WTC11 (cell line): ENCODE measurements at regions not wholly inside any gene's neighbourhood (a gene's known extent, or its start where the extent isn't known, plus 50 kb on each side); places are given as distances from the start of the nearest gene placed in this dataset.

Experiments used
- ATAC-seq: fragments of 200-7000 bp; cut with Tn5 transposase; 2 replicates; pipeline ENCODE4 v1.10.0; 2021; ENCODE audit warnings: mild to moderate bottlenecking, moderate library complexity
- CTCF ChIA-PET: fragments of 300-600 bp; sonication (Branson Sonifier 250); formaldehyde crosslinking; loops from one replicate; lab custom pipeline; 2021; ENCODE audit warnings: antibody characterized with exemption; lab: Charles Lee
- POLR2A ChIA-PET: fragments of 350-600 bp; sonication (Branson Sonifier 250); formaldehyde crosslinking; loops from one replicate; lab custom pipeline; 2021; ENCODE audit warnings: antibody characterized with exemption; lab: Charles Lee
- DNase-seq: peaks from one replicate; pipeline ENCODE4 v3.0.0; 2021; ENCODE audit warnings: low spot score
- H3K27ac Mint-ChIP-seq: 2 replicates; pipeline ENCODE4 v1.8.0; 2021; ENCODE audit warnings: mixed read lengths
- H3K27me3 Mint-ChIP-seq: 2 replicates; pipeline ENCODE4 v1.8.0; 2021; ENCODE audit warnings: low read depth, mild to moderate bottlenecking, moderate library complexity, mixed read lengths
- H3K36me3 Mint-ChIP-seq: 2 replicates; pipeline ENCODE4 v1.8.0; 2021; ENCODE audit warnings: mixed read lengths
- H3K4me1 Mint-ChIP-seq: 2 replicates; pipeline ENCODE4 v1.8.0; 2022; ENCODE audit warnings: mixed read lengths
- H3K4me3 Mint-ChIP-seq: 2 replicates; pipeline ENCODE4 v1.8.0; 2021; ENCODE audit warnings: mild to moderate bottlenecking, moderate library complexity, mixed read lengths
- H3K9me3 Mint-ChIP-seq: 2 replicates; pipeline ENCODE4 v1.8.0; 2021; ENCODE audit warnings: mixed read lengths
- EMX1 ChIP-seq: fragments of 250-450 bp; sonication (Bioruptor Pico); IDR thresholded peaks from 2 replicates; pipeline ENCODE4 v1.8.0; 2021; ENCODE audit warnings: mild to moderate bottlenecking
- ESRRA ChIP-seq: sonication (generic); formaldehyde crosslinking; IDR thresholded peaks from 2 replicates; pipeline ENCODE4 v1.8.1; 2022; ENCODE audit warnings: mild to moderate bottlenecking, missing genetic modification reagents, borderline replicate concordance
- GABPB1 ChIP-seq: sonication (generic); formaldehyde crosslinking; IDR thresholded peaks from 2 replicates; pipeline ENCODE4 v1.8.1; 2023; ENCODE audit warnings: mild to moderate bottlenecking, missing genetic modification reagents
- HMGA2 ChIP-seq: fragments of 250-450 bp; sonication (Bioruptor Pico); IDR thresholded peaks from 2 replicates; pipeline ENCODE4 v1.4.0; 2021; ENCODE audit warnings: mild to moderate bottlenecking, moderate library complexity
- HMGXB4 ChIP-seq: sonication (generic); formaldehyde crosslinking; IDR thresholded peaks from 2 replicates; pipeline ENCODE4 v1.8.1; 2023; ENCODE audit warnings: mild to moderate bottlenecking, moderate library complexity, missing genetic modification reagents
- IRF1 ChIP-seq: sonication (generic); formaldehyde crosslinking; IDR thresholded peaks from 2 replicates; pipeline ENCODE4 v1.8.0; 2023; ENCODE audit warnings: missing genetic modification reagents
- IRF2 ChIP-seq: sonication (generic); formaldehyde crosslinking; IDR thresholded peaks from 2 replicates; pipeline ENCODE4 v1.8.0; 2022; ENCODE audit warnings: low read depth, missing genetic modification reagents, borderline replicate concordance
- JUN ChIP-seq: sonication (generic); formaldehyde crosslinking; IDR thresholded peaks from 2 replicates; pipeline ENCODE4 v1.8.0; 2023; ENCODE audit warnings: mild to moderate bottlenecking, missing genetic modification reagents
- MAX ChIP-seq: sonication (generic); formaldehyde crosslinking; IDR thresholded peaks from 2 replicates; pipeline ENCODE4 v1.8.0; 2022; ENCODE audit warnings: mild to moderate bottlenecking, missing genetic modification reagents
- MXD4 ChIP-seq: fragments of 250-450 bp; sonication (Bioruptor Pico); IDR thresholded peaks from 2 replicates; pipeline ENCODE4 v1.8.0; 2021; ENCODE audit warnings: mild to moderate bottlenecking, moderate library complexity, borderline replicate concordance
- NR2C2 ChIP-seq: sonication (generic); formaldehyde crosslinking; IDR thresholded peaks from 2 replicates; pipeline ENCODE4 v1.8.0; 2022; ENCODE audit warnings: mild to moderate bottlenecking, missing genetic modification reagents
- NR3C1 ChIP-seq: sonication (generic); formaldehyde crosslinking; conservative IDR thresholded peaks from 2 replicates; pipeline ENCODE4 v1.8.1; 2023; ENCODE audit warnings: low read depth, mild to moderate bottlenecking, missing genetic modification reagents
- PRDM15 ChIP-seq: sonication (generic); formaldehyde crosslinking; IDR thresholded peaks from 2 replicates; pipeline ENCODE4 v1.8.0; 2022; ENCODE audit warnings: missing genetic modification reagents
- RORB ChIP-seq: fragments of 250-450 bp; sonication (Bioruptor Pico); IDR thresholded peaks from 2 replicates; pipeline ENCODE4 v1.9.0; 2021; ENCODE audit warnings: mild to moderate bottlenecking
- SMAD3 ChIP-seq: sonication (generic); formaldehyde crosslinking; IDR thresholded peaks from 2 replicates; pipeline ENCODE4 v1.8.0; 2022; ENCODE audit warnings: missing genetic modification reagents, mild to moderate bottlenecking, borderline replicate concordance
- SP1 ChIP-seq: sonication (generic); formaldehyde crosslinking; conservative IDR thresholded peaks from 2 replicates; pipeline ENCODE4 v1.8.1; 2022; ENCODE audit warnings: missing genetic modification reagents
- ZNF232 ChIP-seq: sonication (generic); formaldehyde crosslinking; IDR thresholded peaks from 2 replicates; pipeline ENCODE4 v1.8.0; 2022; ENCODE audit warnings: mild to moderate bottlenecking, missing genetic modification reagents
- ZNF671 ChIP-seq: fragments of 250-450 bp; sonication (Bioruptor Pico); IDR thresholded peaks from 2 replicates; pipeline ENCODE4 v1.8.0; 2021; ENCODE audit warnings: mild to moderate bottlenecking
- TF ChIP-seq, protein P1 (sequence below): fragments of 250-450 bp; sonication (Bioruptor Pico); conservative IDR thresholded peaks from 2 replicates; pipeline ENCODE4 v1.9.0; 2021; ENCODE audit warnings: mild to moderate bottlenecking
- TF ChIP-seq, protein P2 (sequence below): sonication (generic); formaldehyde crosslinking; IDR thresholded peaks from 2 replicates; pipeline ENCODE4 v1.8.0; 2022; ENCODE audit warnings: mild to moderate bottlenecking, missing genetic modification reagents
- TF ChIP-seq, protein P3 (sequence below): sonication (generic); formaldehyde crosslinking; IDR thresholded peaks from 2 replicates; pipeline ENCODE4 v1.8.1; 2023; ENCODE audit warnings: mild to moderate bottlenecking, missing genetic modification reagents
- TF ChIP-seq, protein P4 (sequence below): fragments of 250-450 bp; sonication (Bioruptor Pico); IDR thresholded peaks from 2 replicates; pipeline ENCODE4 v1.8.0; 2021; ENCODE audit warnings: mild to moderate bottlenecking

DNA sequence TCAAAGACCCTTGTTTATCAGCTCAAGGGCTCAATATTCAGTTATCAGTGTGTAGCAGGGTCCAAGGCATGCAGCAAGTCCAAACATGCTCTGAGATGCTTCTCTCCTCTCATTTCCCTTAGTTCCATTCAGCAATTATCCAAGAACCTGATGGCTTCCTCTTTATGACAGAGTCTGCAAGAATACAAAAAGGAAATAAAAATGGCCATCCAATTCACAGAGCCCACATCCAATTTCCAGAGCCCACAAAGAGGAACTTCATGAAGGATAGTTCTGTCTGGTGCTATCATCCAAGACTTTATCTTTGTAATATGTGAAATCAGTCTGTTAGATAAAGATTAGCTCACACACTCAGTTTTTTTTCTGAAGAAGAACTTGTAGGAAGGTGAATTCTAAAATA, 217.2 kb downstream of the LACC1 start (continued):
- TF ChIP-seq, protein P1, sequence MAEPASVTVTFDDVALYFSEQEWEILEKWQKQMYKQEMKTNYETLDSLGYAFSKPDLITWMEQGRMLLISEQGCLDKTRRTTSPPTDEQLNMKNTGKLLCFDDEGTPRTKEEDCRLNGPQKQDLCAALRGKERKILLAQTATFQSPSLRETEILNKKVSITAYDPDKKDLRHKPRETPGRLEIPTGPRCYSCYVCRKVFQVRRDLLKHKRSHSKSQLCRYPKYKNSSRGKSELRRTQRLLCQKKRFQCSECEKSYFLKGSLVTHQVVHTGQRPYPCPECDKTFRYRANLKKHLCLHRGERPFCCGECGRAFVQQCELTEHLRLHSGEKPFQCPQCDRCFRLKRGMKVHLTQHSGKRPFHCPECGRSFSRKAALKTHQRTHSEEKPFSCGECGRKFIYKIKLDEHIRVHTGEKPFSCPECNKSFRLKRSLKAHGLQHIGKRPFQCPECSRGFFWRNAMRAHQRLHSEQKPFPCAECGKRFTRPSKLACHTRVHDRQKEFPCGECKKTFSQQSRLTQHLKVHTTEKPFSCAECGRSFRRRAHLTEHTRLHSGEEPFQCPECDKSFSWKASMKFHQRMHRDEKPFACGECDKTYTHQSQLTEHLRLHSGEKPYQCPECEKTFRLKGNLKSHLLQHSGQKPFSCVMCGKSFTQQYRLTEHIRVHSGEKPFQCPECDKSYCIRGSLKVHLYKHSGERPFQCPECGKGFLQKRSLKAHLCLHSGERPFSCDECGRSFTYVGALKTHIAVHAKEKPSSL (CRISPR knock-in tag): no peak
- TF ChIP-seq GABPB1 (CRISPR knock-in tag) (no peak), MAX (no peak), ZNF232 (CRISPR knock-in tag) (no peak), ESRRA (CRISPR knock-in tag) (no peak), ZNF671 (CRISPR knock-in tag) (no peak), NR3C1 (CRISPR knock-in tag) (no peak), JUN (no peak), EMX1 (CRISPR knock-in tag) (no peak), IRF1 (CRISPR knock-in tag) (no peak)
- TF ChIP-seq, protein P2, sequence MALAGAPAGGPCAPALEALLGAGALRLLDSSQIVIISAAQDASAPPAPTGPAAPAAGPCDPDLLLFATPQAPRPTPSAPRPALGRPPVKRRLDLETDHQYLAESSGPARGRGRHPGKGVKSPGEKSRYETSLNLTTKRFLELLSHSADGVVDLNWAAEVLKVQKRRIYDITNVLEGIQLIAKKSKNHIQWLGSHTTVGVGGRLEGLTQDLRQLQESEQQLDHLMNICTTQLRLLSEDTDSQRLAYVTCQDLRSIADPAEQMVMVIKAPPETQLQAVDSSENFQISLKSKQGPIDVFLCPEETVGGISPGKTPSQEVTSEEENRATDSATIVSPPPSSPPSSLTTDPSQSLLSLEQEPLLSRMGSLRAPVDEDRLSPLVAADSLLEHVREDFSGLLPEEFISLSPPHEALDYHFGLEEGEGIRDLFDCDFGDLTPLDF: no peak

GRCh38 chr13:44098559-44098958, 218.9 kb downstream of the LACC1 start:
- no peak for ATAC-seq
- ChIA-PET POLR2A (interaction anchor here (1.4 kb wide), 1 partner anchor 338 kb away, joined by 3 read pairs; no protein-coding TSS in a partner anchor), CTCF (no interaction called here)
- peaks cover 42% of the 10 kb centered on the region for H3K9me3 Mint-ChIP-seq
- peaks cover 17% of the 10 kb centered on the region for H3K36me3 Mint-ChIP-seq
- DNase-seq: no peak
- H3K27me3 Mint-ChIP-seq: no peaks in the 10 kb centered on the region
- no peak overlapping the region for H3K4me3 Mint-ChIP-seq
- H3K27ac Mint-ChIP-seq: no peak overlapping the region
- H3K4me1 Mint-ChIP-seq: 0 out of 2 replicates have a peak, but pooled peaks cover 7% of the 10 kb centered on the region
- TF ChIP-seq, protein P1 (CRISPR knock-in tag): no peak
- TF ChIP-seq, protein P3, sequence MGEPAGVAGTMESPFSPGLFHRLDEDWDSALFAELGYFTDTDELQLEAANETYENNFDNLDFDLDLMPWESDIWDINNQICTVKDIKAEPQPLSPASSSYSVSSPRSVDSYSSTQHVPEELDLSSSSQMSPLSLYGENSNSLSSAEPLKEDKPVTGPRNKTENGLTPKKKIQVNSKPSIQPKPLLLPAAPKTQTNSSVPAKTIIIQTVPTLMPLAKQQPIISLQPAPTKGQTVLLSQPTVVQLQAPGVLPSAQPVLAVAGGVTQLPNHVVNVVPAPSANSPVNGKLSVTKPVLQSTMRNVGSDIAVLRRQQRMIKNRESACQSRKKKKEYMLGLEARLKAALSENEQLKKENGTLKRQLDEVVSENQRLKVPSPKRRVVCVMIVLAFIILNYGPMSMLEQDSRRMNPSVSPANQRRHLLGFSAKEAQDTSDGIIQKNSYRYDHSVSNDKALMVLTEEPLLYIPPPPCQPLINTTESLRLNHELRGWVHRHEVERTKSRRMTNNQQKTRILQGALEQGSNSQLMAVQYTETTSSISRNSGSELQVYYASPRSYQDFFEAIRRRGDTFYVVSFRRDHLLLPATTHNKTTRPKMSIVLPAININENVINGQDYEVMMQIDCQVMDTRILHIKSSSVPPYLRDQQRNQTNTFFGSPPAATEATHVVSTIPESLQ (CRISPR knock-in tag): no peak
- no peak for TF ChIP-seq RORB (CRISPR knock-in tag)
- TF ChIP-seq ESRRA (CRISPR knock-in tag): no peak
- no peak for TF ChIP-seq PRDM15 (CRISPR knock-in tag)
- no peak for TF ChIP-seq HMGXB4
- TF ChIP-seq NR2C2: no peak
- TF ChIP-seq, protein P4, sequence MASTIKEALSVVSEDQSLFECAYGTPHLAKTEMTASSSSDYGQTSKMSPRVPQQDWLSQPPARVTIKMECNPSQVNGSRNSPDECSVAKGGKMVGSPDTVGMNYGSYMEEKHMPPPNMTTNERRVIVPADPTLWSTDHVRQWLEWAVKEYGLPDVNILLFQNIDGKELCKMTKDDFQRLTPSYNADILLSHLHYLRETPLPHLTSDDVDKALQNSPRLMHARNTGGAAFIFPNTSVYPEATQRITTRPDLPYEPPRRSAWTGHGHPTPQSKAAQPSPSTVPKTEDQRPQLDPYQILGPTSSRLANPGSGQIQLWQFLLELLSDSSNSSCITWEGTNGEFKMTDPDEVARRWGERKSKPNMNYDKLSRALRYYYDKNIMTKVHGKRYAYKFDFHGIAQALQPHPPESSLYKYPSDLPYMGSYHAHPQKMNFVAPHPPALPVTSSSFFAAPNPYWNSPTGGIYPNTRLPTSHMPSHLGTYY (CRISPR knock-in tag): no peak
- no peak for TF ChIP-seq MXD4 (CRISPR knock-in tag)
- no peak for TF ChIP-seq SP1 (CRISPR knock-in tag)
- TF ChIP-seq HMGA2 (CRISPR knock-in tag): no peak
- TF ChIP-seq SMAD3 (CRISPR knock-in tag): no peak
- no peak for TF ChIP-seq IRF2 (CRISPR knock-in tag)
